HL-60 (cell line): ENCODE measurements at regions not wholly inside any gene's neighbourhood (a gene's known extent, or its start where the extent isn't known, plus 50 kb on each side); places are given as distances from the start of the nearest gene placed in this dataset.

ENCODE experiments used
- DNase-seq, 2 experiments: peaks; one replicate each; pipeline ENCODE4 v3.0.0-alpha.2; 2010 to 2020; ENCODE audit warnings: low read depth in 1 of 2, low spot score in 1 of 2
- H3K27ac ChIP-seq: fragments of 250-450 bp; sonication (Bioruptor Pico); replicated peaks from 2 replicates; pipeline ENCODE4 v1.5.1; 2020; ENCODE audit warnings: mild to moderate bottlenecking, moderate library complexity
- H3K27me3 ChIP-seq: fragments of 250-450 bp; sonication (Bioruptor Pico); 2 replicates; pipeline ENCODE4 v1.5.1; 2021; ENCODE audit warnings: mild to moderate bottlenecking, moderate library complexity; ENCODE audit not compliant: insufficient read depth, poor library complexity, severe bottlenecking
- H3K4me3 ChIP-seq: replicated peaks from 2 replicates; pipeline ENCODE4 v1.5.1; 2011; ENCODE audit warnings: mild to moderate bottlenecking, control low read depth, low read length; ENCODE audit not compliant: insufficient read depth
- CTCF ChIP-seq: IDR thresholded peaks from one replicate; pipeline ENCODE4 v1.5.1; 2011; ENCODE audit warnings: low read length, control low read depth, inconsistent platforms; ENCODE audit not compliant: insufficient read depth
- GABPA ChIP-seq: IDR thresholded peaks from 2 replicates; pipeline ENCODE4 v1.6.1; 2012; ENCODE audit warnings: low read depth
- POLR2AphosphoS5 ChIP-seq: IDR thresholded peaks from 2 replicates; pipeline ENCODE4 v1.6.1; 2012; ENCODE audit warnings: low read depth
- REST ChIP-seq: IDR thresholded peaks from 2 replicates; pipeline ENCODE4 v1.6.1; 2012; ENCODE audit warnings: low read depth; ENCODE audit not compliant: insufficient replicate concordance
- SPI1 ChIP-seq: IDR thresholded peaks from 2 replicates; pipeline ENCODE4 v1.6.1; 2012; ENCODE audit warnings: low read depth, mild to moderate bottlenecking, borderline replicate concordance

- Histone ChIP-seq H3K4me3 (no peak overlapping the region), H3K27me3 (no peaks in the 10 kb centered on the region), H3K27ac (no peak overlapping the region)
- DNase-seq = no peak
- TF ChIP-seq SPI1 (no peak), GABPA (no peak), CTCF (no peak), REST (no peak), POLR2AphosphoS5 (no peak)
Observed at GRCh38 chr3:459311-459670, 262.7 kb downstream of the CHL1 start.

GRCh38 chr3:461006-461405 lies 264.4 kb downstream of the CHL1 start:
- H3K4me3 ChIP-seq = no peak overlapping the region
- no peak for DNase-seq
- no peak overlapping the region for H3K27ac ChIP-seq
- H3K27me3 ChIP-seq = no peaks in the 10 kb centered on the region
- TF ChIP-seq POLR2AphosphoS5 (no peak), SPI1 (no peak), REST (no peak), GABPA (no peak), CTCF (no peak)

GRCh38 chr3:462851-463250 lies 266.3 kb downstream of the CHL1 start:
- H3K4me3 ChIP-seq = no peak overlapping the region
- DNase-seq = no peak
- TF ChIP-seq SPI1 (no peak), REST (no peak), POLR2AphosphoS5 (no peak), GABPA (no peak), CTCF (no peak)
- no peak overlapping the region for H3K27ac ChIP-seq
- H3K27me3 ChIP-seq = no peaks in the 10 kb centered on the region
